Hepatic stellate cell (primary cell): ENCODE measurements at regions not wholly inside any gene's neighbourhood (a gene's known extent, or its start where the extent isn't known, plus 50 kb on each side); places are given as distances from the start of the nearest gene placed in this dataset.

ENCODE experiments used
- DNase-seq: peaks from one replicate; pipeline ENCODE4 v3.0.0; 2011; ENCODE audit warnings: low spot score

GRCh38 chr18:23387265-23387664, 65.8 kb upstream of the RIOK3 start:
- no peak for DNase-seq

DNA sequence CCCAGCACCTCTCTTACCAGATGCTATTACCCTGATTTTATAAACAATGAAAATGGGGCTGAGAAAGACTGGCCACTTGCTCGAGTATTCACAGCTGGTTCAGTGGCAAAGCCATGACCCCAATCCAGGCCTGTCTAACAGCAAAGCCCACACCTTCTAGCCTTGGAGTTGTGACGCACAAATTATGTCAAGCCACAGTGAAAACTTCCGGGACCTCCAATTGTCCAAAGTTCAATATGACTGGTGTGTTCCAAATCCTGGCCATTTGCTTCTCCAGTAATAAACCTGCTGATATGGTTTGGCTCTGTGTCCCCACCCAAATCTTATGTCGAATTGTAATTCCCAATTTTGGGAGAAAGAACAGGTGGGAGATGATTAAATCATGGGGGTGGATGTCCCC, 64.7 kb upstream of the RIOK3 start:
- no peak for DNase-seq

GRCh38 chr18:23391156-23391555, 61.9 kb upstream of the RIOK3 start:
- no peak for DNase-seq

- DNase-seq: no peak
Measured at GRCh38 chr18:23397907-23398306, 55.2 kb upstream of the RIOK3 start.

DNA sequence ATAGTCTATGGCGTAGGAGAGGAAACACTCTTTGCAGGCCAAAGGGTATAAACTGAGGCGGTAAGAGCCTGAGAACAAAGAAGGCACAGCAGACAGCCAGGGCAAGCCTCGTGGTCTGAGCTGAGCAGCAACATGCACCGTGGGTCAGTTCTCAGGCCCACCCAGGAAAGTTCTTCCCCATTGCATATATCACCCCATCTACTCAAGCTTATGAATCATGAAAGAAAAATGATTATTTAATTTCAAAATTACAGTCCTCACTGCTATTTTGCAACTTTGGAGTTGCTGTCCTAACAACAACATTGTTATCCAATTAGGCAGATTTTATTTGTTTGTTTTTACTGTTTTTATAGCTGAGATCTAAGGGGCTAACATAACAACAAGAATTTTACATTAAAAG, 54.7 kb upstream of the RIOK3 start:
- DNase-seq: no peak

DNA sequence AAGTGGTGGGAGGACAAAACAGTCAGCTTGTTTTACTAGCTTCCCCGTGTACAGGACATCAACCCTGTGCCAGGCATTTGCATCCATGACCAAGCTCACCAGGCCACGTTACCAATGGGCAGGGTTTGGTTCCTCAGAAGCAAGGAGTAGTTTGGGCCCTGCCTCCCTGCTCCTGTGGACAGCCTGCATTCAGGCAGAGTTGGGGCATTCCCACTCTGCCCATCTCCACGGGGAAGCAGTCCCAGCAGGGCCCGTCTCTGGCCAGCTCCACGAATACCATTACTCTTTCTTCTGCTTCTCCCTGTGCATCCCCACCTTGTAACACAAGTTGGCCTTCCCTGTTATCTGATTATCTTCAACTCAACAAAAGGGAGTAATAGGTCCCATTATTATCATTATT, 54.0 kb upstream of the RIOK3 start:
- no peak for DNase-seq

GRCh38 chr18:23400918-23401317, 52.2 kb upstream of the RIOK3 start:
- DNase-seq: no peak

GRCh38 chr18:23401400-23402347, 51.4 kb upstream of the RIOK3 start:
- peak; percentile 59 for DNase-seq
